Parathyroid adenoma (tissue), 2 donors: ENCODE measurements at regions not wholly inside any gene's neighbourhood (a gene's known extent, or its start where the extent isn't known, plus 50 kb on each side); places are given as distances from the start of the nearest gene placed in this dataset.

Experiments used
- H2AFZ ChIP-seq: fragments of 300-600 bp; sonication (generic); one replicate; pipeline ENCODE4 v1.7.0; 2017; ENCODE audit warnings: antibody characterized with exemption, mild to moderate bottlenecking
- H3K27ac ChIP-seq: fragments of 300-600 bp; sonication (generic); one replicate; pipeline ENCODE4 v1.7.0; 2017
- H3K27me3 ChIP-seq: fragments of 300-600 bp; sonication (generic); one replicate; pipeline ENCODE4 v1.7.0; 2017; ENCODE audit warnings: low read length; ENCODE audit not compliant: control insufficient read depth, insufficient read depth
- H3K36me3 ChIP-seq: fragments of 300-600 bp; sonication (generic); one replicate; pipeline ENCODE4 v1.7.0; 2017; ENCODE audit warnings: low read length; ENCODE audit not compliant: control insufficient read depth, insufficient read depth
- H3K4me1 ChIP-seq: fragments of 300-600 bp; sonication (generic); one replicate; pipeline ENCODE4 v1.7.0; 2017; ENCODE audit warnings: control low read depth
- H3K4me2 ChIP-seq: fragments of 300-600 bp; sonication (generic); one replicate; pipeline ENCODE4 v1.7.0; 2017; ENCODE audit warnings: low read length
- H3K4me3 ChIP-seq: fragments of 300-600 bp; sonication (generic); one replicate; pipeline ENCODE4 v1.7.0; 2017; ENCODE audit warnings: low read depth, low read length
- H3K79me2 ChIP-seq: fragments of 300-600 bp; sonication (generic); one replicate; pipeline ENCODE4 v1.7.0; 2017; ENCODE audit warnings: control low read depth
- H3K9ac ChIP-seq: fragments of 300-600 bp; sonication (generic); one replicate; pipeline ENCODE4 v1.7.0; 2017; ENCODE audit warnings: mild to moderate bottlenecking
- H3K9me3 ChIP-seq: fragments of 300-600 bp; sonication (generic); one replicate; pipeline ENCODE4 v1.7.0; 2017; ENCODE audit warnings: low read length; ENCODE audit not compliant: control insufficient read depth
- CTCF ChIP-seq: fragments of 300-600 bp; sonication (generic); IDR thresholded peaks from one replicate; pipeline ENCODE4 v1.7.0; 2017; ENCODE audit warnings: antibody characterized with exemption, mild to moderate bottlenecking
- donor health status: primary hyperparathyroidism.

GRCh38 chr12:126219654-126220279 is 1154.5 kb downstream of the AACS start:
- Histone ChIP-seq H3K4me3 (no peak overlapping the region), H3K36me3 (no peaks in the 10 kb centered on the region)
- TF ChIP-seq CTCF, result no peak

GRCh38 chr12:126224032-126224431 is 1158.8 kb downstream of the AACS start:
- Histone ChIP-seq H3K4me3 (no peak overlapping the region), H2AFZ (no peak overlapping the region), H3K36me3 (no peaks in the 10 kb centered on the region), H3K27ac (no peak overlapping the region), H3K27me3 (no peaks in the 10 kb centered on the region), H3K4me2 (no peak overlapping the region), H3K9ac (no peak overlapping the region), H3K4me1 (no peaks in the 10 kb centered on the region), H3K9me3 (no peaks in the 10 kb centered on the region), H3K79me2 (no peaks in the 10 kb centered on the region)
- TF ChIP-seq CTCF, result no peak

More at GRCh38 chr12:126219654-126220279, 1154.5 kb downstream of the AACS start:
- Histone ChIP-seq H3K4me2 (no peak overlapping the region), H3K79me2 (no peaks in the 10 kb centered on the region), H3K4me1 (no peaks in the 10 kb centered on the region), H3K9me3 (no peaks in the 10 kb centered on the region), H2AFZ (no peak overlapping the region), H3K27me3 (no peaks in the 10 kb centered on the region), H3K27ac (no peak overlapping the region), H3K9ac (no peak overlapping the region)

- Histone ChIP-seq H3K4me1 (no peaks in the 10 kb centered on the region), H3K9ac (no peak overlapping the region), H3K4me3 (no peak overlapping the region), H2AFZ (no peak overlapping the region), H3K27me3 (no peaks in the 10 kb centered on the region), H3K9me3 (no peaks in the 10 kb centered on the region), H3K36me3 (no peaks in the 10 kb centered on the region), H3K79me2 (no peaks in the 10 kb centered on the region), H3K4me2 (no peak overlapping the region), H3K27ac (no peak overlapping the region)
- TF ChIP-seq CTCF, result no peak
Observed at GRCh38 chr12:126228936-126229335, 1163.7 kb downstream of the AACS start.

GRCh38 chr12:126232711-126233110 is 1167.5 kb downstream of the AACS start:
- Histone ChIP-seq H2AFZ (no peak overlapping the region), H3K36me3 (no peaks in the 10 kb centered on the region), H3K79me2 (no peaks in the 10 kb centered on the region), H3K4me1 (no peaks in the 10 kb centered on the region), H3K9me3 (no peaks in the 10 kb centered on the region), H3K27me3 (no peaks in the 10 kb centered on the region), H3K4me2 (no peak overlapping the region), H3K9ac (no peak overlapping the region), H3K4me3 (no peak overlapping the region), H3K27ac (no peak overlapping the region)
- no peak for TF ChIP-seq CTCF

GRCh38 chr12:126233625-126234024 is 1168.4 kb downstream of the AACS start:
- TF ChIP-seq CTCF, result no peak
- H3K36me3 ChIP-seq, result no peaks in the 10 kb centered on the region
- H3K79me2 ChIP-seq, result no peaks in the 10 kb centered on the region
- H3K27ac ChIP-seq, result no peak overlapping the region
- no peaks in the 10 kb centered on the region for H3K9me3 ChIP-seq
- no peak overlapping the region for H2AFZ ChIP-seq
- no peaks in the 10 kb centered on the region for H3K4me1 ChIP-seq
- H3K9ac ChIP-seq, result no peak overlapping the region
- no peak overlapping the region for H3K4me3 ChIP-seq
- H3K4me2 ChIP-seq, result no peak overlapping the region
- H3K27me3 ChIP-seq, result no peaks in the 10 kb centered on the region
